Hindlimb muscle (tissue), 1 donor: ENCODE measurements at regions not wholly inside any gene's neighbourhood (a gene's known extent, or its start where the extent isn't known, plus 50 kb on each side); places are given as distances from the start of the nearest gene placed in this dataset.

Source experiments
- DNase-seq: peaks from one replicate; pipeline ENCODE4 v3.0.0-alpha.2; 2013

- no peak for DNase-seq
Observed at GRCh38 chrX:9196961-9197640, 163.2 kb upstream of the FAM9B start.

- no peak for DNase-seq
Observed at GRCh38 chrX:9204560-9204959, 170.6 kb upstream of the FAM9B start.

GRCh38 chrX:9205599-9206223, 171.8 kb upstream of the FAM9B start:
- no peak for DNase-seq

GRCh38 chrX:9207142-9207541, 173.2 kb upstream of the FAM9B start:
- no peak for DNase-seq

- DNase-seq, result no peak
Observed at GRCh38 chrX:9211269-9211668, 177.3 kb upstream of the FAM9B start.

GRCh38 chrX:9221781-9222180, 187.9 kb upstream of the FAM9B start:
- DNase-seq, result no peak

GRCh38 chrX:9222299-9222698, 188.4 kb upstream of the FAM9B start:
- no peak for DNase-seq

GRCh38 chrX:9227276-9227675, 193.3 kb upstream of the FAM9B start:
- DNase-seq, result no peak

GRCh38 chrX:9231491-9231890, 197.6 kb upstream of the FAM9B start:
- DNase-seq, result no peak

GRCh38 chrX:9233141-9233540, 199.2 kb upstream of the FAM9B start:
- DNase-seq, result peak; percentile 26

GRCh38 chrX:9234315-9234714, 200.4 kb upstream of the FAM9B start:
- no peak for DNase-seq

- DNase-seq, result no peak
Observed at GRCh38 chrX:9235722-9236121, 201.8 kb upstream of the FAM9B start.

GRCh38 chrX:9240956-9241355, 207.0 kb upstream of the FAM9B start:
- no peak for DNase-seq

GRCh38 chrX:9241427-9241826, 207.5 kb upstream of the FAM9B start:
- DNase-seq, result no peak

GRCh38 chrX:9249051-9249846, 215.3 kb upstream of the FAM9B start:
- DNase-seq, result peak; percentile 18

- no peak for DNase-seq
Observed at GRCh38 chrX:9252182-9252581, 212.7 kb upstream of the TBL1X start.

GRCh38 chrX:9253211-9253610, 211.6 kb upstream of the TBL1X start:
- DNase-seq, result no peak

- no peak for DNase-seq
Observed at GRCh38 chrX:9257718-9258420, 207.0 kb upstream of the TBL1X start.

GRCh38 chrX:9258421-9259104, 206.3 kb upstream of the TBL1X start:
- no peak for DNase-seq

GRCh38 chrX:9260603-9261002, 204.3 kb upstream of the TBL1X start:
- DNase-seq, result no peak

GRCh38 chrX:9267415-9267814, 197.4 kb upstream of the TBL1X start:
- DNase-seq, result no peak

- DNase-seq, result no peak
Observed at GRCh38 chrX:9269134-9269533, 195.7 kb upstream of the TBL1X start.
